HL-60 (cell line): ENCODE measurements at regions not wholly inside any gene's neighbourhood (a gene's known extent, or its start where the extent isn't known, plus 50 kb on each side); places are given as distances from the start of the nearest gene placed in this dataset.

Source experiments
- DNase-seq, 2 experiments: peaks; one replicate each; pipeline ENCODE4 v3.0.0-alpha.2; 2010 to 2020; ENCODE audit warnings: low read depth in 1 of 2, low spot score in 1 of 2
- H3K27ac ChIP-seq: fragments of 250-450 bp; sonication (Bioruptor Pico); replicated peaks from 2 replicates; pipeline ENCODE4 v1.5.1; 2020; ENCODE audit warnings: mild to moderate bottlenecking, moderate library complexity
- H3K27me3 ChIP-seq: fragments of 250-450 bp; sonication (Bioruptor Pico); 2 replicates; pipeline ENCODE4 v1.5.1; 2021; ENCODE audit warnings: mild to moderate bottlenecking, moderate library complexity; ENCODE audit not compliant: insufficient read depth, poor library complexity, severe bottlenecking
- H3K4me3 ChIP-seq: replicated peaks from 2 replicates; pipeline ENCODE4 v1.5.1; 2011; ENCODE audit warnings: mild to moderate bottlenecking, control low read depth, low read length; ENCODE audit not compliant: insufficient read depth
- GABPA ChIP-seq: IDR thresholded peaks from 2 replicates; pipeline ENCODE4 v1.6.1; 2012; ENCODE audit warnings: low read depth
- POLR2AphosphoS5 ChIP-seq: IDR thresholded peaks from 2 replicates; pipeline ENCODE4 v1.6.1; 2012; ENCODE audit warnings: low read depth
- SPI1 ChIP-seq: IDR thresholded peaks from 2 replicates; pipeline ENCODE4 v1.6.1; 2012; ENCODE audit warnings: low read depth, mild to moderate bottlenecking, borderline replicate concordance
- TF ChIP-seq, protein P1 (sequence below): IDR thresholded peaks from one replicate; pipeline ENCODE4 v1.5.1; 2011; ENCODE audit warnings: low read length, control low read depth, inconsistent platforms; ENCODE audit not compliant: insufficient read depth
- TF ChIP-seq, protein P2 (sequence below): IDR thresholded peaks from 2 replicates; pipeline ENCODE4 v1.6.1; 2012; ENCODE audit warnings: low read depth; ENCODE audit not compliant: insufficient replicate concordance

DNA sequence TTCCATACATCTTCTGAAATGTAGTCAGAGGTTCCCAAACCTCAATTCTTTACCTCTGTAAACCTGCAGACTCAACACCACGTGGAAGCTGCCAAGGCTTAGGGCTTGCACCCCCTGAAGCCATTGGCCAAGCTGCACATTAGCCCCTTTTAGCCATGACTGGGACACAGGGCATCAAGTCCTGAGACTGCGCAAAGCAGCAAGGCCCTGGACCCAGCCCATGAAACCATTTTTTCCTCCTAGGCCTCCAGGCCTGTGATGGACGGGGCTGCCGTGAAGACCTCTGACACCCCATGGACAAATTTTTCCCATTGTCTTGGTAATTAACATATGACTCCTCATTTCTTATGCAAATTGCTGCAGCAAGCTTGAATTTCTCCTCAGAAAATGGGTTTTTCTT lies 727.8 kb downstream of the C6orf118 start:
- Histone ChIP-seq H3K27ac (no peak overlapping the region), H3K27me3 (no peaks in the 10 kb centered on the region), H3K4me3 (no peak overlapping the region)
- TF ChIP-seq, protein P1, sequence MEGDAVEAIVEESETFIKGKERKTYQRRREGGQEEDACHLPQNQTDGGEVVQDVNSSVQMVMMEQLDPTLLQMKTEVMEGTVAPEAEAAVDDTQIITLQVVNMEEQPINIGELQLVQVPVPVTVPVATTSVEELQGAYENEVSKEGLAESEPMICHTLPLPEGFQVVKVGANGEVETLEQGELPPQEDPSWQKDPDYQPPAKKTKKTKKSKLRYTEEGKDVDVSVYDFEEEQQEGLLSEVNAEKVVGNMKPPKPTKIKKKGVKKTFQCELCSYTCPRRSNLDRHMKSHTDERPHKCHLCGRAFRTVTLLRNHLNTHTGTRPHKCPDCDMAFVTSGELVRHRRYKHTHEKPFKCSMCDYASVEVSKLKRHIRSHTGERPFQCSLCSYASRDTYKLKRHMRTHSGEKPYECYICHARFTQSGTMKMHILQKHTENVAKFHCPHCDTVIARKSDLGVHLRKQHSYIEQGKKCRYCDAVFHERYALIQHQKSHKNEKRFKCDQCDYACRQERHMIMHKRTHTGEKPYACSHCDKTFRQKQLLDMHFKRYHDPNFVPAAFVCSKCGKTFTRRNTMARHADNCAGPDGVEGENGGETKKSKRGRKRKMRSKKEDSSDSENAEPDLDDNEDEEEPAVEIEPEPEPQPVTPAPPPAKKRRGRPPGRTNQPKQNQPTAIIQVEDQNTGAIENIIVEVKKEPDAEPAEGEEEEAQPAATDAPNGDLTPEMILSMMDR: no peak
- TF ChIP-seq, protein P2, sequence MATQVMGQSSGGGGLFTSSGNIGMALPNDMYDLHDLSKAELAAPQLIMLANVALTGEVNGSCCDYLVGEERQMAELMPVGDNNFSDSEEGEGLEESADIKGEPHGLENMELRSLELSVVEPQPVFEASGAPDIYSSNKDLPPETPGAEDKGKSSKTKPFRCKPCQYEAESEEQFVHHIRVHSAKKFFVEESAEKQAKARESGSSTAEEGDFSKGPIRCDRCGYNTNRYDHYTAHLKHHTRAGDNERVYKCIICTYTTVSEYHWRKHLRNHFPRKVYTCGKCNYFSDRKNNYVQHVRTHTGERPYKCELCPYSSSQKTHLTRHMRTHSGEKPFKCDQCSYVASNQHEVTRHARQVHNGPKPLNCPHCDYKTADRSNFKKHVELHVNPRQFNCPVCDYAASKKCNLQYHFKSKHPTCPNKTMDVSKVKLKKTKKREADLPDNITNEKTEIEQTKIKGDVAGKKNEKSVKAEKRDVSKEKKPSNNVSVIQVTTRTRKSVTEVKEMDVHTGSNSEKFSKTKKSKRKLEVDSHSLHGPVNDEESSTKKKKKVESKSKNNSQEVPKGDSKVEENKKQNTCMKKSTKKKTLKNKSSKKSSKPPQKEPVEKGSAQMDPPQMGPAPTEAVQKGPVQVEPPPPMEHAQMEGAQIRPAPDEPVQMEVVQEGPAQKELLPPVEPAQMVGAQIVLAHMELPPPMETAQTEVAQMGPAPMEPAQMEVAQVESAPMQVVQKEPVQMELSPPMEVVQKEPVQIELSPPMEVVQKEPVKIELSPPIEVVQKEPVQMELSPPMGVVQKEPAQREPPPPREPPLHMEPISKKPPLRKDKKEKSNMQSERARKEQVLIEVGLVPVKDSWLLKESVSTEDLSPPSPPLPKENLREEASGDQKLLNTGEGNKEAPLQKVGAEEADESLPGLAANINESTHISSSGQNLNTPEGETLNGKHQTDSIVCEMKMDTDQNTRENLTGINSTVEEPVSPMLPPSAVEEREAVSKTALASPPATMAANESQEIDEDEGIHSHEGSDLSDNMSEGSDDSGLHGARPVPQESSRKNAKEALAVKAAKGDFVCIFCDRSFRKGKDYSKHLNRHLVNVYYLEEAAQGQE: no peak
- no peak for TF ChIP-seq GABPA
- no peak for TF ChIP-seq POLR2AphosphoS5
- TF ChIP-seq SPI1: no peak
- DNase-seq: no peak

DNA sequence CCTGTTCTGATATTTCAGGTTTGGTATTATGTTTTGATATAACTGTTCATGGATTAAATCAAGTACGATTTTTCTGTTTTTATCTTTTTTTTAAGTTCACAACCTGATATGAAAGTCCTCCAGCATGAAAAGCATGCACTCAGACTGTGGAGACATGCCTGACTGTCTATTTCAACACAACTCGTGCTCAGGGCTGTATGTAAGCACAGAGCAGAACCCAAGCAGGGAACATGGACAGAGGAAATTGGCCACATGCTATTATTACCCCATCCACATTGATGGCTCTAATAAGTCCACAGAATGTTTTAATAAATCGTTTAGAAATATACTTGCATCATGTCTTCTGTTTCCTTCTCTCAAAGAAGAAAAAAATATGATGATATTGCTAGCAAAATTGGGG lies 730.4 kb downstream of the C6orf118 start:
- Histone ChIP-seq H3K27ac (no peak overlapping the region), H3K27me3 (no peaks in the 10 kb centered on the region), H3K4me3 (no peak overlapping the region)
- DNase-seq: no peak
- TF ChIP-seq, protein P2: no peak
- TF ChIP-seq GABPA (no peak), POLR2AphosphoS5 (no peak), SPI1 (no peak)
- TF ChIP-seq, protein P1: no peak

DNA sequence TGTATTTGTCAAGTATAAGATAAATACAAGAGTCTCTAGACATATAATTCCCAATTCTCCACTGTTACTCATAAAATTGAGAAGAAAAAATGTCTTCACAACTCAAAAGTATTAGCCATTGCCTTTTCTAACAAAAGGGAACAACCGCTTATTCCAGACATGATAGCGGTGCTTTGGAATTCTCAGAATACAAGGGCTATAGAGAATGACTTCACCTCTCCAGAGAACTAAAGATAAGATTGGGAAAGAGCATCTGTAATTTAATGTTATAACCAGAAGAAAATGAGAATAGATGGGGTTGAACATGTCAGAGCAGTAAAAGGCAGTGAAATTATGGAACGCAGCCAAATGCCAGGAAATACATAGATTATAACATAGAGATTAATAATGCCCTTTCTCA lies 730.8 kb downstream of the C6orf118 start:
- TF ChIP-seq POLR2AphosphoS5 (no peak), GABPA (no peak), SPI1 (no peak)
- TF ChIP-seq, protein P2: no peak
- TF ChIP-seq, protein P1: no peak
- no peak for DNase-seq
- H3K27me3 ChIP-seq: no peaks in the 10 kb centered on the region
- no peak overlapping the region for H3K27ac ChIP-seq
- H3K4me3 ChIP-seq: no peak overlapping the region
